HG02981 (cell line): ENCODE measurements at regions not wholly inside any gene's neighbourhood (a gene's known extent, or its start where the extent isn't known, plus 50 kb on each side); places are given as distances from the start of the nearest gene placed in this dataset.

Experiments
- ATAC-seq: cut with Tn5 transposase; IDR thresholded peaks from one replicate; pipeline ENCODE4 v1.9.1; 2021; ENCODE audit warnings: mild to moderate bottlenecking, moderate library complexity; ENCODE audit not compliant: unreplicated experiment

- ATAC-seq = no peak
Observed at GRCh38 chr16:48850097-48850770, 240.3 kb upstream of the N4BP1 start.

DNA sequence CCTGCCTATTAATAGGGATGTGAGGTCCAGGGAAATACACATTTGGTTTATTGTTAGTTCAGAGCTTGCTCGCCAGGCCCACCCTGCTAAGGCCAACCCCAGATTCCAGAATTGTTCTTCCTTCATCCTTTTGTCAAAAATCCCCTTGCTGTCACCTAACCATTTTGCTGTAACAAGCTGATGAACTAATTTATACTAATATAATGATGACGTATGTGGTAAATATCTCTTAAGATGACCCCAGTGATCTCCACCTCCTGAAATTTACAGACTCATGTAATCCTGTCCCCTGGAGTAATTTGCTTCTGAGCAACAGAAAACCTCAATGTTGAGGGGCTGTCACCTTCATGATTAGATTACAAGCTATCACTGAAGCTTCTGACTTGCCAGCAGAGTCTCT is 236.3 kb upstream of the N4BP1 start:
- no peak for ATAC-seq

DNA sequence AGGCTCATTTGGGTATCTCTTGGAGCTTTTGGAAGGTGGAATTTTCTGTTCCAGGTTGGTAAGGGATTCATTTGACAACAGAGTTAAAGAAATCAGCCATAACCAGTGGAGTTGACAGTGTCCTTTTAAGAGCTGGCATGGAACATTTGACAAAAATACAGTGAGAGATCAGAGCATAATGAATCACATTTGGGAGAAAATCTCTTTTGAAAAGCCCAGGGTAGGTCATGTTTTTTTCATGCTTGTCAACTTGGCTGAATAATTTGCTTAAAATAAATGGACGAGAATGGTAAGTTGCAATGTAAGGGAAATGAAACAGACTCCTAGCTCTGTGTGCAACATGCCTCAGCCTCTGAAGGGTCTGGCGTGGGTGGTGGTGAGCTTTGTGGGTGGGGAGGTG is 235.3 kb upstream of the N4BP1 start:
- ATAC-seq = no peak

DNA sequence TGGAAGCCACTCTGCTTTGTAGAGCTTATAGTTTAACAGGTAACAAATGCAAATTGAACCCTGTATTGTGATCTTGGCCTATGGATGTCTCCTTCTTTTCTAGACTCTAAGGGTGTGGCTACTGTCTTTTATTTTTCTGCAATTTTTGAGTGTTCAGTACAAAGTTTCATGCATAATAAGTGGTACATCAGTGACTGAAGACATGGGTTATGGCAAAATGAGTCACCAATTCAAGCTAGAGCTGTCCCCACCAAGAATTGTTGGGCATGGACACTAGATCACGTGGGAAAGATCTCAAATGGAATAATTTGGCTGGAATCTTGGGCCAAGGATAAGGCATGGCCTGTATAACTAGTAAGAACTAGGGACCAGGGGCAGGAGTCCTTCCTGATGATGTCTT is 228.4 kb upstream of the N4BP1 start:
- no peak for ATAC-seq

GRCh38 chr16:48836636-48837035 is 226.7 kb upstream of the N4BP1 start:
- no peak for ATAC-seq

DNA sequence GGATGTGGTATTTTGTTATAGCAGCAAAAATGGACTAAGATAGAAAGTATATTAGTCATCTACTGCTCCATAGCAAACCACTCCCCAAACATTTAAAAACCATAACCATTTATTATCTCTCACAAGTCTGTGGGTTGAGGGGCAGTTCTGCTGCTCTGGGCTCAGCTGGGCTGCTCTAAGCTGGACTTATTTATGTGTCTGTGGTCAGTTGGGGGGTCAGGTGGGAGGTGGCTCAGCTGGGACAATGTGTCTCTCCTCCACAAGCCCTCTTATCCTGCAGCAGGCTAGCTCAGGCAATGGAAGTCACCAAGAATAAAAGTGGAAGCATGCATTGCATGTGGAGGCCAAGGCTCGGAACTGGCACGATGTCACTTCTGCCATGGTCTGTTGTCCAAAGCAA is 226.1 kb upstream of the N4BP1 start:
- no peak for ATAC-seq

DNA sequence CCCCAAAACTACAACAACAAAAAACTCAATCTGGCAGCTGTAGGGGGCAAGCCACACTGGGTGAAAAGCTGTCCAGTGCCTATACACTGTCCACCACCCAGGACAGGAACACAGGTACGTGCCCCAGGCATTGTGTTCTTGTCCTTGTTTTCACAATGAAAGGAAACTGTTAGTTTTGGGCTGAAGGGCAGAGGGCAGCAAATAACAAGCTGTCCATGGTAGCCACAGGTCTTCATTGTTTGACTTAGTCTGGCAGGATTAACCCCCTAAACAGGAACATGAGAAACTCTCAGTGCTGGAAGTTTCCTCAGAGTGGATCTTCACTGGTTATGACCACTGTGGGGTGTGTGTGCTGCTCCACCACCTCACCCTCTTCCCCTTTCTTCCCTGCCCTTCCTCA is 224.6 kb upstream of the N4BP1 start:
- ATAC-seq = no peak

DNA sequence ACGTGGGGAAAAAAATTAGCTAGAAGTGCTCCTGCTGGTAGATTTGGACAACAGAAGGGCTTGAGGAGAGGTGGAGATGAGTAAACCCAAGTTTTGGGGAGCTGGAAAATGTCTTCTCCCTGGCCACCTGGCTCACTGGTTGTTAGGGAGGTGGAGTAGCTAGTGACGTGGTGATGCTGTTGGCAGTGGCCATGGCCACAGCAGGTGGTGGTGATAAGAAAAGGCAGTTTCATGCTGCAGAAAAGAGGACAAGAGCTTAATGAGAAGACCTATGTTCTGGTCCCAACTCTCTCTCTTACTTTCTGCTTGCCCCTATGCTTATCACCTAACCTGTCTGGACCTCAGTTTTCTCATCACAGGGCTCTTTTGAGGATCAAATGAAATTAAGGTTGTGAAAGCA is 223.5 kb upstream of the N4BP1 start:
- no peak for ATAC-seq

DNA sequence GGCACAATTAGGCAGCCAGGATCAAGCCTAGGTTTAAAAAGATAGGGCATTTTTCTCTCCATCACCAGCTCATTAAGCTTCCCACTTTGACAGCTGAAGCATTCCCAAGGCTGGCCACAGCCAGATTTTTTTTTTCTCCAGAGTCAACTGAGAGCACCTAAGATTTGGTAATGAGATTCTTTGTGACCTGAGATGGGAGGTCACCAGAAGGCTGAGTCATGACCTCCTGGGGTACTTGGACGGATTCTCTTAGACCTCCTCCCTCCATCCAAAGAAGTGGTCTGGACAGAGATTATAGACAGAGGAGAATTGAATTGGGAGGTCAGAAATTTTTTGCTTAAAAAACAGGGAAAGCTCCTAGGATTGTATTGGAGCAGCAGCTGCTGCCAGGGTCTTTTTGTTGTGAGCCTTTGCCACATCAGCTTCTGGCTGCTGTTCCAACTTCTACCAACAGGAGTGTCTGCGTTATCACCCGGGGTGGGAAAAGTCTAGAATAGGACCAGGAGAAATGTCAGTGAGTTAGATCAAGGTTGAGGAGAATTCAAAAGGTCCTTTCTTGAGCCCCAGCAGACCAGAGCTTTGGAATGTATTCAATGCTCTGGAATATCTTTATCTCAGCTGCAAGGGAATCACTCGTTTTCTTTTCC is 221.2 kb upstream of the N4BP1 start:
- ATAC-seq = no peak

- ATAC-seq = no peak
Observed at GRCh38 chr16:48829336-48830310, 219.6 kb upstream of the N4BP1 start.

GRCh38 chr16:48824271-48824670 is 214.3 kb upstream of the N4BP1 start:
- no peak for ATAC-seq

DNA sequence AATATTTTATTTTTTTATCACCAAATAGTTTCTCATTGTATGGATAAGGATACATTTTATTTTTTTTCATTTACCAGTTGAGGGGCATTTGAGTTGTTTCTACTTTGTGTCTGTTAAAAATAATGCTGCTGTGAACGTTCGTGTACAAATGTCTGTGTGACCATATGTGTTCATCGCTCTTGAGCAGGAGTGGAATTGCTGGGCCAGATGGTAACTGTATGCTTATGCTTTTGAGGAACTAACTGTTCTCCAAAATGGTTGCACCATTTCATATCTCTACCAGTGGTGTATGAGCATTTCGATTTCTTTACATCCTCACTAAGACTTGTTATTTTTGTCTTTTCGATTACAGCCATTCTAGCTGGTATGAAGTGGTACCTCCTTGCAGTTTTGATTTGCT is 212.5 kb upstream of the N4BP1 start:
- no peak for ATAC-seq

- ATAC-seq = no peak
Observed at GRCh38 chr16:48820379-48820778, 210.4 kb upstream of the N4BP1 start.

GRCh38 chr16:48818257-48818656 is 208.3 kb upstream of the N4BP1 start:
- no peak for ATAC-seq

GRCh38 chr16:48817032-48817431 is 207.1 kb upstream of the N4BP1 start:
- no peak for ATAC-seq

DNA sequence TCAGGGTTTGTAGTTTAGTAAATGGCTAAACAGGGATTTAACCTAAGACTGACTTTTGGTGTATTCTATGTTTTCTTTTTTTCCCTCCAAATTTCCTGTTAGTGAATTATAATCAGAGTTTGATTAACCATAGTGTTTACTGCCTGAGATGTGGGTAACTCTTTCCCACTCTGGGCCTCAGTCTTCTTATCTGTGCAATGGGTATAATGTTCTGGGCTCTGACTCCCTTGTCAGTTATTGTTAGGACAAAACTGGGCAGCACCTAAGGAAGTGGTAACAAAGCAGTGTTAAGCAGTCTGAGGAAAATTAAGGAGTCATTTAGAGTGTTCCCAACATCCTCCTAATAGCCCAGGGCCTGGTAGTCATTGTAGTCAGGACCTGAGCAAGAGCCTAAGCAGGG is 206.4 kb upstream of the N4BP1 start:
- ATAC-seq = no peak

GRCh38 chr16:48814994-48815393 is 205.0 kb upstream of the N4BP1 start:
- no peak for ATAC-seq

- no peak for ATAC-seq
Observed at GRCh38 chr16:48813485-48813884, 203.5 kb upstream of the N4BP1 start.

GRCh38 chr16:48812856-48813255 is 202.9 kb upstream of the N4BP1 start:
- ATAC-seq = no peak

DNA sequence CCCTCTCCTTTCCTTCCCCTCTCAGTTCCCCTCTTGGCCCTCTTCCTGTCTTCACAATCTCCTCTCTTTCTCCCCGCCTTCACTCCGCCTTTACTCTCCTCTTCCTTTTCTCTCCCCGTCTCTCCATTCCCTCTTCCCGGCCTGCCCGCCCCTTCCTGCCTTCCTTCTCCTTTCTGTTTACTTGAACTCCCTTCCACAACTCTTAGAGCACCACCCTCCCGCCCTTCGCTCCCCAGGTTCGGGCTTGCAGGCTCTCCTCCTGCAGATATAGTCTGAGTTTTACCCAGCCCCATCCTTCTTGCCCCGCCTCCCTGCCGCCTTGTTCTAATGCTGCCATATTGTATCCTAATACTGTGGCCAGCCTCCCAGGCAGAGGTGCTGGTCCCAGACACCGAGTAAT is 201.5 kb upstream of the N4BP1 start:
- no peak for ATAC-seq

DNA sequence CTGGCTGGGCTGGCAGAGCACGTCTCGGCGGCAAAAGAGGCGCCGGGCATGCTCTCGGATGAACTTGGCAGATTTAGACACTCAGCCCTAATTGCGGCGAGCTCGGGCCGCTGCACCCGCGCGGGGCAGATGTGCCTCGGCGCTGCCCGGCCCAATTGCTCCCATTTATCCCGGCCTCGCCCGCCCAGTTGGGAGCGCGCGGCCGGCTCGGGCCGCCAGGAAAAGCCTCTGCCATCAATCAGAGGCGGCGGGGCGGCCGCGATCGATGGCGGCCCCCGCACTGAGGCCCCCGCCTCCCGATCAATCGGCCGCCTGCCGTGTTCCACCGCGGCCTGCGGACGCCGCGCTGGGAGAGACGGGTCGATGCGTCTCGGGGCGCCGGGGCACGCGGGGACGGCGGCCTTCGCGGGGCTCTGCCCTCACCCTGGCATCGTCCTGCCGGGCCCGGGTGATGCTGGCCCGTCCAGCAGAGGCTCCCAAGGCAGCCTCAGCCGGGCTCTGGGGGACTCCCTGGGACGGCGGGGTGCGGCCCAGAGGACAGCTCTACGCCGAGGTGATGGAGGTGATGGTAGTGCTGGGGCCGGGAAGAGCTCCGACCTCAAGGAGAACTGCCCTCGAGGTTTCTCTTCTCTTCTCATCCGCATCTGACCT is 200.9 kb upstream of the N4BP1 start:
- ATAC-seq = no peak
